Gastroesophageal sphincter (tissue), 3 donors: ENCODE measurements at regions not wholly inside any gene's neighbourhood (a gene's known extent, or its start where the extent isn't known, plus 50 kb on each side); places are given as distances from the start of the nearest gene placed in this dataset.

Experiments used
- EP300 ChIP-seq: sonication (generic); formaldehyde crosslinking; IDR thresholded peaks from one replicate; pipeline ENCODE4 v1.6.1; 2017; ENCODE audit warnings: antibody characterized with exemption, mild to moderate bottlenecking
- POLR2A ChIP-seq, 2 donors: fragments of 450-650 bp; IDR thresholded peaks; one replicate each; pipeline ENCODE4 v1.6.1; 2017; ENCODE audit warnings: antibody characterized with exemption in 2 of 2, mild to moderate bottlenecking in 2 of 2, moderate library complexity in 1 of 2
- POLR2AphosphoS5 ChIP-seq: sonication (generic); formaldehyde crosslinking; IDR thresholded peaks from one replicate; pipeline ENCODE4 v1.6.1; 2017; ENCODE audit warnings: antibody characterized with exemption
- TF ChIP-seq, protein P1 (sequence below), 4 experiments: fragments of 200-600 bp in 2 of 4; fragments of 450-650 bp in 2 of 4; sonication (generic) in 1 of 4; IDR thresholded peaks; one replicate each; pipeline ENCODE4 v1.5.1; 2017 to 2019; ENCODE audit warnings: antibody characterized with exemption in 4 of 4, mild to moderate bottlenecking in 2 of 4, moderate library complexity in 2 of 4

DNA sequence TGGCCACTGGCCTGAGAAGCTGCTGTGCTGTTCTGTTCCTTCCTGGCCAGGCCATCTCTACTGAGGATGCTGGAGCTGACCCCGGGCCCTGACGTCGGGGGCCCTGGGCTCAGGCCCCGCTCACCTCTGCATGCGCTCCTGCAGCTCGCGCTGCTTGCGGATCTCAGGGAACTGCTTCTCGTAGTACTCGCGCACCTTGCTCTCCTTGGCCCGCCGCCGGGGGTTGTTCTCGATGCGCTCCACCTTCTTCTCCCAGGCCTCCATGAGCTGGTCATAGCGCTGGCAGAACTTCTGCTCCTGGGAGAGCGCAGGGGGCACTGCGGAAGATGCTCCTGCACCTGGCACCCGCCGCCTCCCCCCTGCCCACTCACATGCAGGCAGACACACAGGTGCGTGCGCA is 135.6 kb downstream of the RFLNA start:
- no peak for TF ChIP-seq EP300
- TF ChIP-seq POLR2A (IDR thresholded peaks at IDR 0.05): no peak
- TF ChIP-seq, protein P1, sequence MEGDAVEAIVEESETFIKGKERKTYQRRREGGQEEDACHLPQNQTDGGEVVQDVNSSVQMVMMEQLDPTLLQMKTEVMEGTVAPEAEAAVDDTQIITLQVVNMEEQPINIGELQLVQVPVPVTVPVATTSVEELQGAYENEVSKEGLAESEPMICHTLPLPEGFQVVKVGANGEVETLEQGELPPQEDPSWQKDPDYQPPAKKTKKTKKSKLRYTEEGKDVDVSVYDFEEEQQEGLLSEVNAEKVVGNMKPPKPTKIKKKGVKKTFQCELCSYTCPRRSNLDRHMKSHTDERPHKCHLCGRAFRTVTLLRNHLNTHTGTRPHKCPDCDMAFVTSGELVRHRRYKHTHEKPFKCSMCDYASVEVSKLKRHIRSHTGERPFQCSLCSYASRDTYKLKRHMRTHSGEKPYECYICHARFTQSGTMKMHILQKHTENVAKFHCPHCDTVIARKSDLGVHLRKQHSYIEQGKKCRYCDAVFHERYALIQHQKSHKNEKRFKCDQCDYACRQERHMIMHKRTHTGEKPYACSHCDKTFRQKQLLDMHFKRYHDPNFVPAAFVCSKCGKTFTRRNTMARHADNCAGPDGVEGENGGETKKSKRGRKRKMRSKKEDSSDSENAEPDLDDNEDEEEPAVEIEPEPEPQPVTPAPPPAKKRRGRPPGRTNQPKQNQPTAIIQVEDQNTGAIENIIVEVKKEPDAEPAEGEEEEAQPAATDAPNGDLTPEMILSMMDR (IDR thresholded peaks at IDR 0.05): no peak
- no peak for TF ChIP-seq POLR2AphosphoS5
